Smooth muscle cell (in vitro differentiated cells): ENCODE measurements at regions not wholly inside any gene's neighbourhood (a gene's known extent, or its start where the extent isn't known, plus 50 kb on each side); places are given as distances from the start of the nearest gene placed in this dataset.

Experiments used
- DNase-seq: peaks from one replicate; lab custom pipeline; 2025; ENCODE audit not compliant: unreplicated experiment; lab: John Stamatoyannopoulos, UW
- H2AFZ ChIP-seq: fragments of 200-600 bp; sonication (generic); 2 replicates; pipeline ENCODE4 v1.6.0; 2016; ENCODE audit warnings: antibody characterized with exemption, low read depth, mild to moderate bottlenecking
- H3F3A ChIP-seq: fragments of 200-600 bp; sonication (generic); 2 replicates; pipeline ENCODE4 v1.6.0; 2017; ENCODE audit warnings: antibody characterized with exemption, low read depth
- H3K27ac ChIP-seq: fragments of 200-600 bp; sonication (generic); 2 replicates; pipeline ENCODE4 v1.5.1; 2016; ENCODE audit warnings: low read depth, mild to moderate bottlenecking
- H3K27me3 ChIP-seq: fragments of 200-600 bp; sonication (generic); 2 replicates; pipeline ENCODE4 v1.6.1; 2016; ENCODE audit warnings: low read depth, mild to moderate bottlenecking
- H3K36me3 ChIP-seq: fragments of 200-600 bp; sonication (generic); 2 replicates; pipeline ENCODE4 v1.5.1; 2016; ENCODE audit warnings: low read depth
- H3K4me1 ChIP-seq: fragments of 200-600 bp; sonication (generic); 2 replicates; pipeline ENCODE4 v1.5.1; 2016; ENCODE audit warnings: low read depth
- H3K4me2 ChIP-seq: fragments of 200-600 bp; sonication (generic); 2 replicates; pipeline ENCODE4 v1.6.0; 2016; ENCODE audit warnings: mild to moderate bottlenecking
- H3K4me3 ChIP-seq: fragments of 200-600 bp; sonication (generic); 2 replicates; pipeline ENCODE4 v1.5.1; 2016; ENCODE audit warnings: mild to moderate bottlenecking
- H3K79me2 ChIP-seq: fragments of 200-600 bp; sonication (generic); 2 replicates; pipeline ENCODE4 v1.6.0; 2016; ENCODE audit warnings: low read depth, mild to moderate bottlenecking
- H3K9ac ChIP-seq: fragments of 200-600 bp; sonication (generic); 2 replicates; pipeline ENCODE4 v1.6.0; 2016; ENCODE audit warnings: low read depth
- H3K9me3 ChIP-seq: fragments of 200-600 bp; sonication (generic); replicated peaks from 2 replicates; pipeline ENCODE4 v1.5.1; 2016; ENCODE audit warnings: low read depth
- H4K20me1 ChIP-seq: fragments of 200-600 bp; sonication (generic); 2 replicates; pipeline ENCODE4 v1.6.0; 2016; ENCODE audit warnings: low read depth
- CTCF ChIP-seq: fragments of 200-600 bp; sonication (generic); IDR thresholded peaks from 2 replicates; pipeline ENCODE4 v1.5.1; 2017; ENCODE audit warnings: borderline replicate concordance, mild to moderate bottlenecking, antibody characterized with exemption; ENCODE audit not compliant: insufficient read depth, poor library complexity, severe bottlenecking
- WGBS: methylation state at CpG from one replicate; pipeline ENCODE4 v1.1.7; 2016; ENCODE audit warnings: low lambda C conversion rate; 5-methylcytosine and 5-hydroxymethylcytosine counted together

GRCh38 chr6:87921034-87921433 lies 126.6 kb upstream of the SPACA1 start:
- Histone ChIP-seq H2AFZ (no peak overlapping the region), H3K4me3 (no peak overlapping the region), H3K36me3 (no peaks in the 10 kb centered on the region), H3F3A (no peaks in the 10 kb centered on the region), H3K4me1 (no peaks in the 10 kb centered on the region), H3K27me3 (peaks cover 27% of the 10 kb centered on the region), H3K9me3 (no peaks in the 10 kb centered on the region), H3K79me2 (no peaks in the 10 kb centered on the region), H3K27ac (no peak overlapping the region), H3K9ac (no peak overlapping the region), H3K4me2 (no peak overlapping the region), H4K20me1 (no peaks in the 10 kb centered on the region)
- DNase-seq, result no peak
- 100% methylated on average over 1 of the region's 1 CpG for WGBS
- no peak for TF ChIP-seq CTCF

- Histone ChIP-seq H3K27me3 (peaks cover 27% of the 10 kb centered on the region), H4K20me1 (no peaks in the 10 kb centered on the region), H3K79me2 (no peaks in the 10 kb centered on the region), H3F3A (no peaks in the 10 kb centered on the region), H3K4me3 (no peak overlapping the region), H3K9ac (no peak overlapping the region), H3K36me3 (no peaks in the 10 kb centered on the region), H3K9me3 (no peaks in the 10 kb centered on the region), H3K27ac (no peak overlapping the region), H3K4me1 (no peaks in the 10 kb centered on the region), H3K4me2 (no peak overlapping the region), H2AFZ (no peak overlapping the region)
- no peak for TF ChIP-seq CTCF
- 97% methylated on average over 3 of the region's 3 CpGs for WGBS
- no peak for DNase-seq
These were observed 127.4 kb upstream of the SPACA1 start for GRCh38 chr6:87920245-87920644.

GRCh38 chr6:87919416-87919815 lies 128.2 kb upstream of the SPACA1 start:
- Histone ChIP-seq H3K27ac (no peak overlapping the region), H3F3A (no peaks in the 10 kb centered on the region), H3K4me1 (peaks cover 1% of the 10 kb centered on the region), H3K79me2 (no peaks in the 10 kb centered on the region), H2AFZ (no peak overlapping the region), H3K36me3 (no peaks in the 10 kb centered on the region), H3K4me3 (no peak overlapping the region), H3K9me3 (no peaks in the 10 kb centered on the region), H4K20me1 (no peaks in the 10 kb centered on the region), H3K4me2 (no peak overlapping the region), H3K9ac (no peak overlapping the region), H3K27me3 (peaks cover 27% of the 10 kb centered on the region)
- no peak for TF ChIP-seq CTCF
- WGBS, result 92% methylated on average over 1 of the region's 1 CpG
- DNase-seq, result no peak

- no peaks in the 10 kb centered on the region for H4K20me1 ChIP-seq
- no peak for DNase-seq
- no peaks in the 10 kb centered on the region for H3F3A ChIP-seq
- peaks cover 5% of the 10 kb centered on the region for H3K4me1 ChIP-seq
- H3K9ac ChIP-seq, result no peak overlapping the region
- no peak overlapping the region for H3K27ac ChIP-seq
- no peak for TF ChIP-seq CTCF
- H3K4me2 ChIP-seq, result no peak overlapping the region
- no peaks in the 10 kb centered on the region for H3K9me3 ChIP-seq
- H3K27me3 ChIP-seq, result peaks cover 27% of the 10 kb centered on the region
- H3K79me2 ChIP-seq, result no peaks in the 10 kb centered on the region
- no peaks in the 10 kb centered on the region for H3K36me3 ChIP-seq
- H3K4me3 ChIP-seq, result no peak overlapping the region
- 93% methylated on average over 1 of the region's 1 CpG for WGBS
- no peak overlapping the region for H2AFZ ChIP-seq
These were observed 128.6 kb upstream of the SPACA1 start for GRCh38 chr6:87919001-87919400.
